LHCN-M2 (cell line): ENCODE measurements at regions not wholly inside any gene's neighbourhood (a gene's known extent, or its start where the extent isn't known, plus 50 kb on each side); places are given as distances from the start of the nearest gene placed in this dataset.
A peak's percentile ranks its signal among the peaks of the same experiment; 100 is the strongest.
"Not testable (repeated sequence)": the region's sequence is repeated elsewhere in the genome, so short reads cannot be mapped to it uniquely, and the experiment has no call there.

Source experiments
- DNase-seq: peaks from one replicate; pipeline ENCODE4 v3.0.0-alpha.2; 2012; ENCODE audit warnings: low read depth

DNA sequence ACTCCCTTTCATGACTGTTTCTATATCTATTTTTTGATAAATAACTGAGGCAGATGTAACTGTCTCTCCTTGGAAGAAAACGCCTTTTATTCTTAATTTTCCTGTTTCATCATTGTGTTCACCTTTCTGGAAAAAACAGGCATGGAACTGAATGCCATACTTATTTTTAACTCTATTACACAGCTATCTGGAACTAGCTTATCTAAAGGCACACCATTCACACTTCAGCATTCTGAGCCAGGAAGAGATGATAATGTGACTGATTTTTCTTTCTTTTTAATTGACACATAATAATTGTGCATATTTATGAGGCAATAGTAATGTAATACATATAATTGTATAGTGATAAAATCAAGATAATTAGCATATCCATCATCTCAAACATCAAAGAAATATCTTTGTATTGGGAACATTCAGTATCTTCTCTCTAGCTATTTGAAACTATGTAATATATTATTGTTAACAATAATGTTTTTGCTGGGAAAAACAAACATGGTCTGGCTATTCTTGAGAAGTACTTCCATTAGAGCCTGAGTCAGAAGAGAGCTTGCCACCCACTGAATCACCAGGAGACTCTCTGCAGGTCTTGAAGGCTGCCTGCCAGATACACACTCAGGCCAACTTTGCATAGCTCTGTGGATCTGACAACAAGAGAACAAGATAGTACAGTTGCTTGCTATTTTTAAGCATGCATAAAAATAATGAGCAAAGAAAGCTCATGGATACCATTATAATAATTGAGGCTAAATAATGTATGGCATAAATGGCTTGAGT lies 501.0 kb upstream of the EDIL3 start:
- DNase-seq = peak; percentile 78

DNA sequence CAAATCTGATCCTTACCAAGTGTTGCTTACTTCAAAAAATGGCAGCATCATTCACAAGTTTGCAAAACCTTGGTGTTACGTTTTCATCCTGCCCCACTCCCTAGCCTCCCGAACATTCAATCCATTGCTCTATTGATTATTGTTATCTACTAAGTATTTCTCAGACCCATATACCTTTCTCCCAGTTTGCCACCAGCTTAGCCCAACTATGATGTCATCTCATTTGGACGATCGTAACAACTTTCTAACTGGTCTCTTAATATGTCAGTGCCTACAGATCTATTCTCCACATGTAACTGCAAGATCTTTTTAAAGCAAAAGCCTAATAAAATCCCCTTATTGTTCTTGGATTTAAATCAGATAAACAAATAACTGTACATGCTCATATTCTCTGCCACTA lies 497.1 kb upstream of the EDIL3 start:
- DNase-seq = no peak

DNA sequence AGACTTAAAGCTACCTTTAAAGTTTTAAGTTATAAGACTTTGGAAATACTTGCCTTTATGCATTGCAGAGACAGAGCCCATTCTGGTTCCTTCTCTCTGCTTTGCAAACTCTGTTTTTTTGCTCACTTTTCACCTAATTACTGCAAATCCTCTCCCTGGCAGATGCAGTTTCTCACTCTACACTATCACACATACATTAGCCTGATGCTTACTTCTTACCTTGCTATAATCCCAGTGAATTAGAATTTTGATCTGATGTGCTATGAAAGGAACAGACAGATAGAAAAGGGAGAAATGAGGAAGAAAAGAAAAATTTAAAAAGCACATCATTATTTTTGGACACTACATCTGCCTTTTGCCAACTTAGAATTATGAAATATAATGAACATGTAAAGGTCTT lies 489.5 kb upstream of the EDIL3 start:
- no peak for DNase-seq

DNA sequence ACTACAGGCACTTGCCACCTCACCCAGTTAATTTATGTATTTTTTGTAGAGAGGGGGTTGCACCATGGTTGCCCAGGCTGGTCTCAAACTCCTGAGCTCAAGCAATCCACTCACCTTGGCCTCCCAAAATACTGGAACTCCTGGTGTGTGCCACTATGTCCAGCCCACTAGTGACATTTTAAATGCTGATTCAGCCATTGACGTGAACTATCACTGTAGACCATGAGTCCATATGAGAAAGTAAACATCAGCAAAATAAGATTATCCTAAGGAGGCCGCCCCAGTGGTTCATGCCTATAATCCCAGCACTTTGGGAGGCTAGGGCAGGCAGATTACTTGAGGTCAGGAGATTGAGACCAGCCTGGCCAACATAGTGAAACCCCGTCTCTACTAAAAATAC lies 488.1 kb upstream of the EDIL3 start:
- no peak for DNase-seq

DNA sequence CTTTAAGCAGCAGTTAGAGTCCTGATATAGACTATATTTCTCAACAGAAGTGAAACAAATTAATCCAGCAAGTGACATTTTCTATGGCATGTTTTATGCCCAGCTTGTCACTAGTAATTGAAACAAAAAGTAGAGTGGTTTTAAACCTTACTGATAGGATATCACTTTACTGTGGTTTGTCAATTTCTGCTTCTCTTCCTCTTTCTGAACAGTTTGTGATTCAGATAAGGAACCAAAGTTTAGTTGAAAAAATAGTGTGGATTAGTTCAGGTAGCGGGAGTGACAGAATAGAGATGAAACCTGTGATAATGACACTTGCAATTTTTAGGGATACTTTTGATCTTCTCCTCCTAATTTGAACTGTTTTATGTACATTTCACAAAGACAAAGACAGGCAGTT lies 485.7 kb upstream of the EDIL3 start:
- no peak for DNase-seq

DNA sequence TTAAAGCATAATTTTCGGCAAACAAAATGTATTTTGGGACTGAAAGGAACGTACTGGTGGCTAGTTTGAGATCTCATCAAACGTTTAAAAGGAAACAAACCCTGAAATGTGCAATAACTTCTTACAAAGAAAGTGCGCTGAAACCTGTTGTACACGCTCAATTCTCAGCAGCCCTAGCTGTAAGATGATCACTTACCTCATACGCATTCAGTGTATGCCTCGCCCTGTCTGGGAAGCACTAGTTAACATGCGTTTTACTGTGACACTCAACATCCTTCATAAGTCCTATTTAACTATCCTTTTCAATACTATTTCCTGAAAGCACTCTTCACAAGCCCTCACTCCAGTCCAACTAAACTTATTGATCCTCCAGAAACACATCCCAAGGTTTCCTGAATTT lies 485.0 kb upstream of the EDIL3 start:
- no peak for DNase-seq

DNA sequence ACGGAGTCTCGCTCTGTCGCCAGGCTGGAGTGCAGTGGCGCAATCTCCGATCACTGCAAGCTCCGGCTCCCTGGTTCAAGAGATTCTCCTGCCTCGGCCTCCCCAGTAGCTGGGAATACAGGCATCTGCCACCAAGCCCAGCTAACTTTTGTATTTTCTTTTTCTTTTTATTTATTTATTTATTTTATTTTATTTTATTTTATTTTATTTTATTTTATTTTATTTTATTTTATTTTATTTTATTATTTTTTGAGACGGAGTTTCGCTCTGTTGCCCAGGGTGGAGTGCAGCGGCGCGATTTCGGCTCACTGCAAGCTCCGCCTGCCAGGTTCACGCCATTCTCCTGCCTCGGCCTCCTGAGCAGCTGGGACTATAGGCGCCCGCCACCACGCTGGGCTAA lies 479.3 kb upstream of the EDIL3 start:
- not testable (repeated sequence) for DNase-seq

DNA sequence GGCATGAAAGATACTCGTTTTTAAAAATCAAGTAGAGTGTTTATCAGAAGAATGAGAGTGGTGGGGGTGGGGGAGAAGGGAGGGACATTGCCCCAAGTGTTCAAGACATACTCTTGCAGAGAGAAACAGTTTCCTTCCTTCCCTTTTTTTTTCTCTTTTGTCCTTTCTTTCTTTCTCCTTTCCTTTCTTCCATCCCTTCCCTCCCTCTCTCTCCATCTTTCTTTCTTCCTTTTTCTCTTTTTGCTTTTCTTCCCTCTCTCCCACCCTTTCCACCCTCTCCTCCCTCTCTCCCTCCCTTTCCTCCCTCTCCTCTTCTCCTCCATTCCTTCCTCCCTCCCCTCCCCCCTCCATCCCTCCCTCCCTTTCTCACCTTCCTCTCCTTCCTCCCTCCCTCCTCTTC lies 478.3 kb upstream of the EDIL3 start:
- DNase-seq = no peak

DNA sequence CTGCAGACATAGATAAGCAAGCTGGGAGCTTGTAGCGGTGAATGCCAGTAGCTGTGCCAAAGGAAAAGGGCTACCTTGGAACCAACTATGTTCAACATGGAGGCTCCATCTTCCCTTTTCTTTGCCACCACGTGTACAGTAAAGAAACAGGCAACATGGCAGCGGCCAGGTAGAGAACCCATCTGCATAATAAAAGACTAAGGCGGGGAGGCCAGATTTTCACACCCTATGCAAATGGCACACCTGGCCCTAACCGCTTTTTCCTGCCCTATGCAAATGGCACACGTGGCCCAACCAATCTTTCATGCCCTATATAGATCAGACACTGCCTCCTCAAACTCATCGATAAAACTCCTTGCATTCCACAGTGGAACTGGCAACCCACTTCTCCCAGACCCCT lies 477.5 kb upstream of the EDIL3 start:
- no peak for DNase-seq

DNA sequence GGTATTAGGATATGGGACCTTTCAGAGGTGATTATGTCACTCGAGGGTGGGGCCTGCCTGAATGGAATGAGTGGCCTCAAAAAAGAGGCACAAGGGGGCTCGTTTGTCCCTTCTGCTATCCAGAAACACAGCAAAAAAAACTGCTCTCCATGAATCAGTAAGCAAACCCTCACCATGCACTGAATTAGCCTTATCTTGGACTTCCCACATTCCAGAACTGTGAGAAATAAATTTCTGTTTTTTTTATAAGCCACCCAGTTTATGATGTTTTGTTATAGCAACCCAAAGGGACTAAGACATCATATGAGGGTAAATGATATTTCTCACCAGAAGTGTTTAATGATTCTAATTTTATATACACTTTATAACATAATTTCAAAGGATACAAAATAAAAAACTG lies 476.6 kb upstream of the EDIL3 start:
- peak; percentile 3 for DNase-seq

DNA sequence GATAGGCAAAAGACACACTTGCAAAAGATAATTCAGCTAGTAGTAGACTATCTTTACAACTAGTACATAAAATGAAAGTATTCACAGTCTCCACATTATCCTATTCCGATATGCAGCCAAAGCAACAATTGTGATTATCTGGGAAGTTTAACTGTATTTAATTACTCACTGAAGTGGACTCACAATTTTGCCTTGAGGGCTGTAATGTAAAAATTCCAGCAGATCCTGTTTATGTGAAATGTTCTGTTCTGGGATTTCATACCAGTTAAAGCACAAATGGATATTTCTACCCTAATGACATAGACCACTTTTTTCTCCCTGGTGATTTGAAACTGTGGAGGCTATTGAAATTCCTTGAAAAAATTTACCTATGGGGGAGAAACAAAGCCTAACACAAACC lies 474.4 kb upstream of the EDIL3 start:
- no peak for DNase-seq

DNA sequence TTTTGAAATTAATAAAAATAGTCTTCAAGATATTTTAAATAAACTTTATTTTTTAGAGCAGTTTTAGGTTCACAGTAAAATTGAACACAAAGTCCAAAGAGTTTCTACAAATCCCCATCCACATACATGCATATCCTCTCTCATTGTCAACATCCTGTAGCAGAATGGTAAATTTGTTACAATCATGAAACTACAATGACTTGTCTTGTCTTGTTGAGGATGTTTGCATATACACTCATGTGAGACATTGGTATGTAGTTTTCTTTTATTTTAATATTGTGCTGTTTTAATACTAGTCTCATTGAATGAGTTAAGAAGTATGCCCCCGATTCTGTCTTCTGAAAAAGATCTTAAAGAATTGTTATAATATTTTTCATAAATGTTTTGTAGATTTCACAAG lies 447.0 kb upstream of the EDIL3 start:
- DNase-seq = no peak

DNA sequence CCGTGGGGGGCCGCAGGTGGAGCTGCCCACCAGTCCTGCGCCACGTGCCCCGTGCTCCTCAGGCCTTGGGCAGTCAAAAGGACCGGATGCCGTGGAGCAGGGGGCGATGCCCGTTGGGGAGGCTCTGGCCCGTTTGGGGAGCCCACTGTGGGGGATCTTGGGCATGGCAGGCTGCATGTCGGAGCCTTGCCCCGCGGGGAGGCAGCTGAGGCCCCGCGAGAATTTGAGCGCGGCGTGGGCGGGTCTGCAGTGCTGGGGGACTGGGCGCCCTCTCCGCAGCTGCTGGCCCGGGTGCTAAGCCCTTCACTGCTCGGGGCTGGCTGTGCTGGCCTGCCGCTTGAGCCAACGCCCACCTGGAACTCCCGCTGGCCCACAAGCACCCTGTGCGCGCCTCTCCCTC lies 445.6 kb upstream of the EDIL3 start:
- DNase-seq = no peak

DNA sequence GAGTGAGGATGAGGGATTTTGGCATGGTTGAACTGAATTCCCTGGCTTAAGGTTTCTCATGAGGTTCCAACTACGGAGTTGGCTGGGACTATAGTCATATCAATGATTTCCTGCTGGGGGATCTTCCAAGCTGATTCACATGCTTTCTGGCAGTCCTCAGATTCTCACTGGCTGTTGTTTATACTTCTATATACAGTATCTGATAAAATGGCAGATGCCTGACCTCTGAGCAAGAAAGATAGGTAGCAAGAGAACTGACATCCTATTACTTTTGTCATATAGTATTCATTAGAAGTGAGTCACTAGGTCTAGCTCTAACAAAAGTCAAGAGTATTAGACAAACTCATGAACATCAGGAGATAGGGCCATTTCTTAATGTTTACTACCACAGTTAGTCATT lies 440.9 kb upstream of the EDIL3 start:
- no peak for DNase-seq

DNA sequence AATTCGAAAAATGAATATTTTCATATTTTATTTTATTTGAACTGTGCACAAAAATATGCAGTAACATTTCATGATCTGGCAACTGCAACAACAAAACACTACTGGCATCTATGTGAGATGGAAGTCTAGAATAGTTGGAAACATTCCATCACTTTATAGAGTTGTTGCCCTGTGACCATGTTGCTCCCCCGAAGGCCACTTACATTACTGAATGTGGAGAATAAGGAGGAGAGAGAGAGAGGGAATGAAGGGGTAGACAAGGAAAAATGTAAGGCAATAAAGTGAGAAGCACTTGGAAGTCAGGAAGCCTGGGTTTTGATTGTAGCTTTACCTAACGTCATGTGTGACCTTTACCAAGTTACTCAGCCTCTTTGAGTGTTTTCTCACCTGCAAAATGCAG lies 437.2 kb upstream of the EDIL3 start:
- peak; percentile 7 for DNase-seq

DNA sequence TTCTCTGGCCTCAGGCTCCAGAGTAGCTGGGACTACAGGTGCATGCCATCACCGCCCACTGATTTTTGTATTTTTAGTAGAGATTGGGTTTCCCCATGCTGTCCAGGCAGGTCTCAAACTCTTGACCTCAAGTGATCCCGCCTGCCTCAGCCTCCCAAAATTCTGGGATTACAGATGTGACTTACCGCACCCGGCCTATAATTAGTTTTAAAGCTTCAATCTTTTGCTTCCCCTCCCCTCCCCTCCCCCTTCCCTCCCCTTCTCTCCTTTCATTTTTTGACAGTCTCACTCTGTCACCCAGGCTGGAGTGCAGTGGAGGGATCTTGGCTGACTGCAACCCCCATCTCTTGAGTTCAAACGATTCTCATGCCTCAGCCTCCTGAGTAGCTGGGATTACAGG lies 433.3 kb upstream of the EDIL3 start:
- no peak for DNase-seq

DNA sequence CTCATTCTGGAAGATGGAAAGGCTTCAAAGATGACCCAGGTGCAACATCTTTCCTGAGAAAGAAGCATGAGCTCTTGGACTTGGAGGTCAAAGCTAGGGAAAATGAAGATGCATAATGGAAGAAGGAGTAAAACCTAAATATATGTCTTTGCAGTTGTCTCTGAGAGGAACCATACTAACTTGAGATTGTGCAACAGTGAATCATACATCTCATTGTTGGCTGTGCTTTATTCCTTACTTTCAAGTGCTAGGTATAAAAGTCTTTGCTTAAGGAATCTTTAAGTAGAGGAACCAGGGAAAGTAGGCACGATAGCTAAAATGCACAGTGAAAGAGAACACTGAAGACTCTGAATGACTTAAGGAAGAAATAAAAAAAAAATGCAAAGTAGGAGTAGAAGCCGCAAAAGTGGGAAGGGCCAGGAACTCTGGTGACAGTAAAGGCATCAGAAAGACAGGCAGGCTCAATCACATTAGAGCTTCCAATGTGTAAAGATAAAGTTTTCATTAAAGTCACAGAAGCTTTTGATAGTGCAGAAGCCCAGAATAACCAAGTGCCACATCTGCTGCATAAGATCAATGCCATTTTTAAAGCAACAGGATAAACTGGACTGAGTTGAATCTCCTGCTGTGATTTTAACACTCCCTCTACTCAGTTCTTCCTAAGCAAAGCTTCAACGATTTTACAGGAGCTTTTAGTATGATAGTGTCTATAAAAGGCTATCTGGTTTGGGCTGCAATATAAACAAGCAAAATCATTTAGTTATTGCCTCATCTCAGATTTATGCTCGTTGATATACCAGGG lies 432.3 kb upstream of the EDIL3 start:
- no peak for DNase-seq

DNA sequence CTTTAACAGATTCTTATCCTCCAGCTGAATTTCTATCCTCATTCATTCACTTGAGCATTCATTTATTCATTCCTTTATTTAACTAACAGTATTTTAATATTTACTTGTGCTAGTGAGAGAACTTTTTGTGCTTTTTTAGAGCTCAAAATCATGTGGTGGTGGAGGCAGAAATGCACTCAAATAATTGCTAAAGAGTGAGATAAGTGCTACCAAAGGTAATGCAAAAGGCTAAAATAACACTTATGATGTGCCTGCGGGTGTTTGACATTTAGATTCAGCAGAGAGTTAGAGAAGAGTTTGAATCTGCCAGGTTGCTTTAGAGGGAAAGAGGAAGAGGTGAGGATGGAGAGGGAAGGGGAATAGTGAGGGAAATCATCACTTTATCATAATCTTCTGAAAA lies 431.5 kb upstream of the EDIL3 start:
- no peak for DNase-seq

DNA sequence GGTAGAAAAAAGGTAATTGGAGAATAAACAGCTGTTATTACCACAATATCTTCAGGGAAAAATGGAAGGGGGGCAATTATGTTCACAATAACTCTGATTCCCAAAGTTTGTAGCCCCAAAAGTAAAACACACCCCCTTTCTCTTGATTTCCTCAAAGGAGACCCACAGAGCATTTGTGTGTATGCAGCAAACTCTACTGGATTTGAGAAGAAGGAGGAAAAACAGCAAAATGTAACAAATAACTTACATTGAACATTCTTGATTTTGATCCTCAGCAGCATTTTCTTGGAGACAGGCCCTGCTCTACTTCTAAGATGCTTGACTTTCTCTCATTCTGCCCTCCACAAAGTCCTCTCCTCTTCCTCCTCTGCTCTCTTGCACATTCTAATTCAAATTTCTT lies 420.8 kb upstream of the EDIL3 start:
- no peak for DNase-seq

DNA sequence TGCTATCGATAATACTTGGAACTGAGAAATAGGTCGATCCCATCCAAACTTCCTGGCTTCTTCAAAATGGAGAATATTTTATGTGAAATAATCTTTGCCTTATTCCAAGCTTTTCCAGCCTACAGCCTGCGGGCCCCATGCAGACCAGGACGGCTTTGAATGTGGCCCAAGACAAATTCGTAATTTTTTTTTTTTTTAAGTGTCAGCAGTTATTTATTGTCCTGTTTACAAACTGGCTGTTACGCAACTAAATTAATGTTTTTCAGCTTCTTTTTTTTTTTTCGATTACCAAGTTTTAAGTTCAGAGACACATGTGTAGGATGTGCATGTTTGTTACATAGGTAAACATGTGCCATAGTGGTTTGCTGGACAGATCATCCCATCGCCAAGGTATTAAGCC lies 411.7 kb upstream of the EDIL3 start:
- DNase-seq = no peak

DNA sequence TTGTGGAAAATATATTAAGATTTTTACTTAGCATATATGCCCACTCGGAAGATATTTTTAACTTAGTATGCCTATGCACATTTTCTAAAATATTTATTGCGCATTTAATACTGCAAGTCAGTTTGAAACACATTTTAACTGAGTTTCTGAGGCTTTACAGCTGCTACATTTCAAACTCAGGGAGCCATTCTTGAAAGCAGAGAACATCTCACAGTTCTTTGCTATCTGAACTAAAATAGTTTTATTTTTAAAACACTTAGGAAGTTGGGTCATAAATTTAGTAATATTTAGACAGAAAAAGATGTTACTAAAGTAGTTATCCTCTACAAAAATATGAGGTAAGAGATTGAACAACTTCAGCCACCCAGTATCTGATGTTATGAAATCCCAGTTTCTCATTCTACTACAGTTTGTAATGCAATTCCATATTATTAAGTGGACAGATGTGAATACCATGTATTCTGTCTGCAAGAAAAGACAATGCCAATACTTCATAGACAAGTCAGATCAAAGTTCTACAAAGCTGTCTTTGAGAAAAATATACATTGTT lies 409.9 kb upstream of the EDIL3 start:
- no peak for DNase-seq

DNA sequence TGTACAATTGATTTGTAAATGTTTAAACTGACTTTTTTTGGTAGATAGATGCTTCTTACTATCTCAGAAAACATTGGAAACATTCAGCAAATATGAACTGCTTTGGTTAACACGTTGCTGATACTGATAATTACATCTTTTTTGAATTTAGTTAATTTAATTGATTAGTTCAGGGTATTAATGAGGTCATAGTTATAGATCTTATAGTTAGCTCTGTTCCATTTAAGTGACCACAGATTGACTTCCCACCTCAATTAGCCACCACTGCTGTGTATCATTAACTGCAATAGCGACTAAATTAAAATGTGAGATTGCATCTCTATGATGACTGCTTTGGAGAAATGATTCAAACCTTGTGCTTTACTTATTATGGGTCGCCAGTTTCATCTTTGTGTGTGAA lies 407.1 kb upstream of the EDIL3 start:
- DNase-seq = no peak

DNA sequence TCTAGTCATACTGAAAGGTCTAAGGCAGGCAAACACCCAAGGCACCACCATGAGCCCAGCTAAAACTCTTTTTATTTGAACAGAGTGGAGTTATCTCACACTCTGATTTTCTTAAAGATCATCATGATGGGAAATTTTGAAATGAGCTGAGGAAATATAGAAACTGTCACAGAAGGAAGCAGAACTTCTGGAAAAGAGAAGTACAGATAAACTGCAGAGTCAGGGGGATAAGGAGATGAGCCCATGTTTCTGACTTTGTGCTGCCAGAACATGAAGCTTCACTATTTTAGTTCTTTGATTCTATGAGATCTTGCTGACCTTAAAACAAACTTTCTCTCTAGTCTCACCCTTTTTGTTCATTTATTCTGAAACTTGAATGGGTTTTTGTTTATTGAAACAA lies 406.5 kb upstream of the EDIL3 start:
- no peak for DNase-seq
